Neural progenitor cell (in vitro differentiated cells): ENCODE measurements at regions not wholly inside any gene's neighbourhood (a gene's known extent, or its start where the extent isn't known, plus 50 kb on each side); places are given as distances from the start of the nearest gene placed in this dataset.
"Not testable (repeated sequence)": the region's sequence is repeated elsewhere in the genome, so short reads cannot be mapped to it uniquely, and the experiment has no call there.

Experiments
- DNase-seq: peaks from one replicate; pipeline ENCODE4 v3.0.0-alpha.2; 2016; ENCODE audit warnings: low spot score
- H2AFZ ChIP-seq: fragments of 200-600 bp; sonication (generic); replicated peaks from 2 replicates; pipeline ENCODE4 v1.6.1; 2016; ENCODE audit warnings: antibody characterized with exemption
- H3F3A ChIP-seq: fragments of 200-600 bp; sonication (generic); 2 replicates; pipeline ENCODE4 v1.6.1; 2016; ENCODE audit warnings: antibody characterized with exemption, low read depth
- H3K27ac ChIP-seq: fragments of 200-600 bp; sonication (generic); 2 replicates; pipeline ENCODE4 v1.5.1; 2016; ENCODE audit warnings: mild to moderate bottlenecking
- H3K27me3 ChIP-seq: fragments of 200-600 bp; sonication (generic); 2 replicates; pipeline ENCODE4 v1.6.1; 2016; ENCODE audit warnings: mild to moderate bottlenecking, moderate library complexity
- H3K36me3 ChIP-seq: fragments of 200-600 bp; sonication (generic); 2 replicates; pipeline ENCODE4 v1.5.1; 2016
- H3K4me1 ChIP-seq: fragments of 200-600 bp; sonication (generic); 2 replicates; pipeline ENCODE4 v1.6.1; 2016; ENCODE audit warnings: mixed run types
- H3K4me2 ChIP-seq: fragments of 200-600 bp; sonication (generic); 2 replicates; pipeline ENCODE4 v1.6.1; 2016
- H3K4me3 ChIP-seq: fragments of 200-600 bp; sonication (generic); 2 replicates; pipeline ENCODE4 v1.5.1; 2016
- H3K79me2 ChIP-seq: fragments of 200-600 bp; sonication (generic); 2 replicates; pipeline ENCODE4 v1.6.1; 2016; ENCODE audit warnings: low read depth
- H3K9ac ChIP-seq: fragments of 200-600 bp; sonication (generic); 2 replicates; pipeline ENCODE4 v1.6.1; 2016
- H3K9me3 ChIP-seq: fragments of 200-600 bp; sonication (generic); 2 replicates; pipeline ENCODE4 v1.5.1; 2016; ENCODE audit warnings: low read depth
- H4K20me1 ChIP-seq: fragments of 200-600 bp; sonication (generic); 2 replicates; pipeline ENCODE4 v1.6.1; 2016; ENCODE audit warnings: low read depth
- H3K27ac Mint-ChIP-seq: 3 replicates; pipeline ENCODE4 v1.8.0; 2021; ENCODE audit warnings: mixed read lengths
- H3K27me3 Mint-ChIP-seq: 2 replicates; pipeline ENCODE4 v1.8.0; 2022; ENCODE audit warnings: low read depth, mild to moderate bottlenecking, inconsistent platforms, moderate library complexity, mixed read lengths; ENCODE audit not compliant: insufficient read depth
- H3K36me3 Mint-ChIP-seq: 3 replicates; pipeline ENCODE4 v1.8.0; 2021; ENCODE audit warnings: mixed read lengths
- H3K4me1 Mint-ChIP-seq: 3 replicates; pipeline ENCODE4 v1.8.0; 2021; ENCODE audit warnings: mixed read lengths
- H3K4me3 Mint-ChIP-seq: 3 replicates; pipeline ENCODE4 v1.8.0; 2021; ENCODE audit warnings: mild to moderate bottlenecking, moderate library complexity, mixed read lengths
- H3K9me3 Mint-ChIP-seq: 3 replicates; pipeline ENCODE4 v1.8.0; 2020; ENCODE audit warnings: mixed read lengths

DNA sequence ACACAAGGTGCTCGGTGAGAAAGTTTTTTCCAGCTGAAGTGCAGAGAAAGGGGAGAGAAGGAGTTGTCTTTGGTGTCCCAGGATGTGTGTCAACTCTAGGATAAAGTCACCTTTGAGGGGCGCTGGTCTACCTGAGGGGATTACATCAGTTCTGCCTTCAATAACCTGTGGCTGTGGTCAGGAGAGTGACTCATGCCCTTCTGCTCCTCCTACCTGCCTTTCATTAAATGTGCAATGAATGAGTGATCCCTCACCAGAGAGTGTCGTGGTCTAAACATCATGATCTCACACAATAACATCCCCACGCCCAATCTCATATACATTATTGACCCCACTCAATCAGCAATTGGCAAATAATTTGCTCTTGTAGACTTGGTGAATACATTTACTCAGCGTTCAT, 83.4 kb downstream of the OR4M2 start:
- H3K36me3 Mint-ChIP-seq, H3K36me3 ChIP-seq, DNase-seq, H3K4me1 Mint-ChIP-seq, H3K9ac ChIP-seq, H3K27me3 ChIP-seq, H3K79me2 ChIP-seq, H2AFZ ChIP-seq, H3K27ac ChIP-seq, H4K20me1 ChIP-seq, H3F3A ChIP-seq, H3K4me3 Mint-ChIP-seq, H3K4me1 ChIP-seq, H3K4me3 ChIP-seq, H3K4me2 ChIP-seq, H3K9me3 ChIP-seq, H3K27ac Mint-ChIP-seq, H3K9me3 Mint-ChIP-seq, H3K27me3 Mint-ChIP-seq: not testable (repeated sequence)

- H2AFZ ChIP-seq, H3K27me3 ChIP-seq, H3K36me3 Mint-ChIP-seq, H3K9me3 Mint-ChIP-seq, H3K27ac Mint-ChIP-seq, H3F3A ChIP-seq, H3K9me3 ChIP-seq, H3K4me2 ChIP-seq, H3K4me3 ChIP-seq, H3K4me3 Mint-ChIP-seq, H3K79me2 ChIP-seq, H3K9ac ChIP-seq, H3K4me1 Mint-ChIP-seq, H3K4me1 ChIP-seq, H3K27ac ChIP-seq, H3K27me3 Mint-ChIP-seq, DNase-seq, H3K36me3 ChIP-seq, H4K20me1 ChIP-seq: not testable (repeated sequence)
Measured at GRCh38 chr15:22167521-22167920, 87.2 kb downstream of the OR4M2 start.

DNA sequence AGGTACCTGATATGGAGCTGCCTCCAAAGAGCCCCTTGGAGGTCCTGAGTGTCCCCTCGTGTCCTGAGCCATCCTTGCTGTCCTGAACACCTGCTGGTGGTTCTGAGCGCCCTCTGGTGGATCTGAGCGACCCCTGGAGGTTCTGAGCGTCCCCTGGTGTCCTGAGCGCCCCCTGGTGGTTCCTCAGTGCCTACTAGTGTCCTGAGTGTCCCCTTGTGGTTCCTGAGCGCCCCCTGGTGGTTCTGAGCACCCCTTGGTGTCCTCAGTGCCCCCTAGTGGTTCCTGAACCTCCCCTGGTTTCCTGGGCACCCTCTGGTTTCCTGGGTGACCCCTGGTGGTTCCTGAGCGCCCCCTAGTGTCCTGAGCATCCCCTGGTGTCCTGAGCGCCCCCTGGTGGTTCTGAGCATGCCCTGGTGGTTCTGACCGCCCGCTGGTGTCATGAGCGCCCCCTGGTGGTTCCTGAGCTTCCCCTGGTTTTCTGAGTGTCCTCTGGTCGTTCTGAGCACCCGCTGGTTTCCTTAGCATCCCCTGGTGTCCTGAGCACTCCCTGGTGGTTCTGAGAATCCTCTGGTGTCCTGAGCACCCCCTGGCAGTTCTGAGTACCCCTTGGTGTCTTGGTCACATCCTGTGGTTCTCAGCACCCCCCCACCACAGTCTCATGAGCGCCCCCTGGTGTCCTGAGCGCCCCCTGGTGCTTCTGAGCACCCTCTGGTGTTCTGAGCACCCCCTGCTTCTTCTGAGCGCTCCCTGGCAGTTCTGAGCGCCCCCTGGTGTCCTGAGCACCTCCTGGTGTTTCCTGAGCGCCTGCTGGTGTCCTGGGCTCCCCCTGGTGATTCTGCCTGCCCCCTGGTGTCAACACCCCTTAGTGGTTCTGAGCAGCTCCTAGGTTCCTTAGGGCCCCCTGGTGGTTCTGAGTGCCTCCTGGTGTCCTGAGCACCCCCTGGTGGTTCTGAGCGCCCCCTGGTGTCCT, 93.0 kb downstream of the OR4M2 start:
- H3K4me3 ChIP-seq, H3F3A ChIP-seq, H3K27me3 Mint-ChIP-seq, H4K20me1 ChIP-seq, H3K36me3 ChIP-seq, H3K4me1 ChIP-seq, H3K36me3 Mint-ChIP-seq, H3K27me3 ChIP-seq, H3K9me3 Mint-ChIP-seq, H3K9me3 ChIP-seq, H2AFZ ChIP-seq, DNase-seq, H3K79me2 ChIP-seq, H3K4me3 Mint-ChIP-seq, H3K27ac Mint-ChIP-seq, H3K27ac ChIP-seq, H3K9ac ChIP-seq, H3K4me2 ChIP-seq, H3K4me1 Mint-ChIP-seq: not testable (repeated sequence)

GRCh38 chr15:22174088-22174487, 93.8 kb downstream of the OR4M2 start:
- not testable (repeated sequence) for H3K79me2 ChIP-seq, H3K27ac Mint-ChIP-seq, H3K4me3 ChIP-seq, DNase-seq, H3K4me2 ChIP-seq, H3K27ac ChIP-seq, H3K36me3 Mint-ChIP-seq, H3F3A ChIP-seq, H3K4me1 ChIP-seq, H3K9me3 Mint-ChIP-seq, H3K27me3 ChIP-seq, H3K4me3 Mint-ChIP-seq, H3K4me1 Mint-ChIP-seq, H4K20me1 ChIP-seq, H3K9ac ChIP-seq, H3K9me3 ChIP-seq, H2AFZ ChIP-seq, H3K36me3 ChIP-seq, H3K27me3 Mint-ChIP-seq

DNA sequence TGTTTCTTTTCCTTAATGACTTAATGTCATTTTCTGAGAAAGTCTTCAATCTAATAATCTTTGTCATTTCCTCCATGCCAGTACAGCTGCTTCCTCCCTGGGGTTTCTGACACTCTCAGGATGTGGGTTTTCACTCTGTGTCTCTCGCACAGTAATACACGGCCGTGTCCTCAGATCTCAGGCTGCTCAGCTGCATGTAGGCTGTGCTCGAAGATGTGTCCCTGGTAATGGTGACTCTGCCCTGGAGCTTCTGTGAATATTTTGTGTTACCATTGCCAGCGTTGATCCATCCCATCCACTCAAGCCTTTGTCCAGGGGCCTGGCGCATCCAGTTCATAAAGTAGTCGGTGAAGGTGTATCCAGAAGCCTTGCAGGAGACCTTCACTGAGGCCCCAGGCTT, 97.6 kb downstream of the OR4M2 start:
- not testable (repeated sequence) for H3K27ac ChIP-seq, H3K4me2 ChIP-seq, H3K27me3 ChIP-seq, H3K36me3 ChIP-seq, H3K27me3 Mint-ChIP-seq, DNase-seq, H3K4me1 ChIP-seq, H4K20me1 ChIP-seq, H3K4me3 ChIP-seq, H3K4me1 Mint-ChIP-seq, H3K9ac ChIP-seq, H2AFZ ChIP-seq, H3K27ac Mint-ChIP-seq, H3K4me3 Mint-ChIP-seq, H3K79me2 ChIP-seq, H3K9me3 ChIP-seq, H3K36me3 Mint-ChIP-seq, H3K9me3 Mint-ChIP-seq, H3F3A ChIP-seq

- not testable (repeated sequence) for H4K20me1 ChIP-seq, H3K9me3 ChIP-seq, H3K27me3 ChIP-seq, H3K9me3 Mint-ChIP-seq, H3K36me3 ChIP-seq, H3K27ac Mint-ChIP-seq, H3K9ac ChIP-seq, H3K4me2 ChIP-seq, H3K79me2 ChIP-seq, H3F3A ChIP-seq, DNase-seq, H3K4me3 Mint-ChIP-seq, H2AFZ ChIP-seq, H3K27me3 Mint-ChIP-seq, H3K4me1 Mint-ChIP-seq, H3K27ac ChIP-seq, H3K36me3 Mint-ChIP-seq, H3K4me1 ChIP-seq, H3K4me3 ChIP-seq
Measured at GRCh38 chr15:22178438-22178837, 98.1 kb downstream of the OR4M2 start.

DNA sequence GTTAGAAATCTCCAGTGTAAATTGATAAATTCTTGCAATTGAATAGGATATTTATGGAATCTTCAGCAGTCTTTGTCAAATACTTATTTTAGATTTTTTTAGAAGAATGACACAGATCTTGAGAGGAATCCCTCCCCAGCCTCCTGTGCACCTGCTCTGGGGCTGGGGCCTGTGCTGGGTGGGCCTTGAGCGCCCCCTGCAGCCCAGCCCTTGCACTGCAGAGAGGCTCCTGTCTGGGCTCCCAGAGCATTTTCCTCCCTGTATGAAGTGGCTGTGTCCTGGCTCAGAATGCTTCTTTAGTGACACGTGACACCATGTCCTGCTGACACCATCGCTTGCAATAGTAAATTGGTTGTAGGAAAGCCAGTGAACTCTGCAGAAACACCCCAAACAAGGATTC, 98.7 kb downstream of the OR4M2 start:
- DNase-seq, H3K9me3 ChIP-seq, H3K27me3 Mint-ChIP-seq, H3K4me3 ChIP-seq, H3K27ac Mint-ChIP-seq, H3K4me2 ChIP-seq, H3K4me3 Mint-ChIP-seq, H3K9me3 Mint-ChIP-seq, H4K20me1 ChIP-seq, H3K36me3 Mint-ChIP-seq, H3K9ac ChIP-seq, H3K4me1 Mint-ChIP-seq, H3K27ac ChIP-seq, H3K27me3 ChIP-seq, H3K4me1 ChIP-seq, H3K79me2 ChIP-seq, H3K36me3 ChIP-seq, H3F3A ChIP-seq, H2AFZ ChIP-seq: not testable (repeated sequence)

DNA sequence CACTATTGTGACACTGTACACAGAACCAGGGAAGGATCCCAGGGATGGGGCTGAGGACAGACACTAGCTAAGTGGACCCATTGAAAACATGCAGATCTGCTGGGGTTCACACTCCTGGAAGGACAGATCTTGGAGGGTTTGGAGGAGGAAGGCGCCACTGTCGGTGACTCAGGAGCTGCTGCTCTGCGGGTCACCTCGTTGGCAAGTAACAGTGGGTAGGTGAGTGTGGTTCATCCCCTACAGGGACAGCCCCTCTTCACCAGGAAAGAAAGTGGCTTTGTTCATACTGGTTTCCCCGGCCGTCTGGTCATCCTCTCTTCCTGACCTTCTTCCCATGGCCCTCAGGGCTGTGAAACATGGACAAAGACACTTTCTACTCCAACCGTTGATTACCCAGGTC, 100.3 kb downstream of the OR4M2 start:
- not testable (repeated sequence) for H3K36me3 ChIP-seq, H3F3A ChIP-seq, H2AFZ ChIP-seq, H3K9me3 Mint-ChIP-seq, H3K27me3 ChIP-seq, H3K27me3 Mint-ChIP-seq, H3K79me2 ChIP-seq, H3K9ac ChIP-seq, H3K27ac Mint-ChIP-seq, H3K36me3 Mint-ChIP-seq, H3K9me3 ChIP-seq, H3K4me3 Mint-ChIP-seq, H3K4me1 Mint-ChIP-seq, H3K4me2 ChIP-seq, H4K20me1 ChIP-seq, DNase-seq, H3K4me3 ChIP-seq, H3K4me1 ChIP-seq, H3K27ac ChIP-seq
